ENCODE measurements at regions not wholly inside any gene's neighbourhood (a gene's known extent, or its start where the extent isn't known, plus 50 kb on each side); places are given as distances from the start of the nearest gene placed in this dataset.

DNA sequence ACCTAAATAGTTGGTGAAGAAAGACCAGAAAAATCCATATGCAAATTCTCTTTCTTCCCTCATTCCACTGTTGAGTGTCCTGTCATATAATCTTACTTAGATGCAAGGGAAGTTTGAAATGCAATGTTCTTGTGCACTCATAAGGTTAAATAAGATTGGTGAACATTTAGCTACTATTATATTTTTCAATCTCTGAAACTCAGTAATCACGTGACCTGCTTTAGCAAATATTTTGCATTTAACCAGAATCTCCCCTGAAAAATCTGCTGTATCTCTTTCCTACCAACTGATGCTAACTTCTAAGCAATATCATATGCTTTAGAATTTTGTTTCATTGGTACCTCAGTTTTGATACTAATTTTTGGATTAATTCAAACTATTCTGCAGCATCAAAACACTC lies 533.2 kb downstream of the RIT2 start:
- TF ChIP-seq ZFX (IDR thresholded peaks at IDR 0.05), result no peak
- TF ChIP-seq, protein P1, sequence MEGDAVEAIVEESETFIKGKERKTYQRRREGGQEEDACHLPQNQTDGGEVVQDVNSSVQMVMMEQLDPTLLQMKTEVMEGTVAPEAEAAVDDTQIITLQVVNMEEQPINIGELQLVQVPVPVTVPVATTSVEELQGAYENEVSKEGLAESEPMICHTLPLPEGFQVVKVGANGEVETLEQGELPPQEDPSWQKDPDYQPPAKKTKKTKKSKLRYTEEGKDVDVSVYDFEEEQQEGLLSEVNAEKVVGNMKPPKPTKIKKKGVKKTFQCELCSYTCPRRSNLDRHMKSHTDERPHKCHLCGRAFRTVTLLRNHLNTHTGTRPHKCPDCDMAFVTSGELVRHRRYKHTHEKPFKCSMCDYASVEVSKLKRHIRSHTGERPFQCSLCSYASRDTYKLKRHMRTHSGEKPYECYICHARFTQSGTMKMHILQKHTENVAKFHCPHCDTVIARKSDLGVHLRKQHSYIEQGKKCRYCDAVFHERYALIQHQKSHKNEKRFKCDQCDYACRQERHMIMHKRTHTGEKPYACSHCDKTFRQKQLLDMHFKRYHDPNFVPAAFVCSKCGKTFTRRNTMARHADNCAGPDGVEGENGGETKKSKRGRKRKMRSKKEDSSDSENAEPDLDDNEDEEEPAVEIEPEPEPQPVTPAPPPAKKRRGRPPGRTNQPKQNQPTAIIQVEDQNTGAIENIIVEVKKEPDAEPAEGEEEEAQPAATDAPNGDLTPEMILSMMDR (conservative IDR thresholded peaks at IDR 0.05), result no peak
- no peak overlapping the region for H3K27ac ChIP-seq

DNA sequence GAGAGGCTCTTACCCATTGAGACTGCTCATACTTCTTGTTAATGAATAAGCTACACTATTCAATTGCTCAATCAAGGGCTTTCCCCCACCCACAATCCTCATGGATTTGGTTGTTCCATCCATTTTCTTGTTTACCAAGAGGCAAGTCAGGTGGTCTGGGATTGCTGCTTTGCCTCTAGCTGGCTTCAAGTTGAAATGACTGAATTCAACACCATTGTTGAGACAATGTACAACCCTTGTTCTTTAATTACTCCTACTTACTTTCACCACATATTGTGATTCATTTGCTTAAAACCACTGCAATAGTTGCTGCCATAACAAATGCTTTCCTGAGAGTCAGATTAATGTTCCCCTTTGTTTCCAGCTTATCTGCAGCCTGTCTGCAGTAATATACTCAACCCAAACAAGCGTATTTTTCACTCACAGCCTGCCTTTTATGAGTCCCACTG lies 532.2 kb downstream of the RIT2 start:
- no peak overlapping the region for H3K27ac ChIP-seq
- TF ChIP-seq, protein P1 (conservative IDR thresholded peaks at IDR 0.05), result no peak
- no peak for TF ChIP-seq ZFX (IDR thresholded peaks at IDR 0.05)

DNA sequence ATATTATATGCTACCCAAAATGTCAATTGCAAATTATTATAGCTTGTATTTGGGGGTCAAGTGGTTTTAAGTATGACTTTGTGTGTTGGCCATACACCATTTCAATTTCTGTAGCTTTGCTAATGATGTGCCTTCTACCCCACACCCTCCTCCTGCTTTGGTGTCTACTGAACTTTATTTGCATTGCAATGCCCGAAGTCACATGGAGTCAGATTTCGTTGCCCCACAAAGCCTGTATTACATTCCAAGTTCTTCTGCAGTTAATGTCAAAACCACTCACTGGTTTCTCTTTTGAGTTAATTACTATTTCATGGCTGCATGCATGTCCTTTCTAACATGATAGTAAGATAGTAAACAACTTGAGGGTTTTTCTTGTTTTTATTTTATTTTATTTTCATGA lies 528.9 kb downstream of the RIT2 start:
- TF ChIP-seq, protein P1 (conservative IDR thresholded peaks at IDR 0.05), result no peak
- no peak for TF ChIP-seq ZFX (IDR thresholded peaks at IDR 0.05)
- no peak overlapping the region for H3K27ac ChIP-seq

DNA sequence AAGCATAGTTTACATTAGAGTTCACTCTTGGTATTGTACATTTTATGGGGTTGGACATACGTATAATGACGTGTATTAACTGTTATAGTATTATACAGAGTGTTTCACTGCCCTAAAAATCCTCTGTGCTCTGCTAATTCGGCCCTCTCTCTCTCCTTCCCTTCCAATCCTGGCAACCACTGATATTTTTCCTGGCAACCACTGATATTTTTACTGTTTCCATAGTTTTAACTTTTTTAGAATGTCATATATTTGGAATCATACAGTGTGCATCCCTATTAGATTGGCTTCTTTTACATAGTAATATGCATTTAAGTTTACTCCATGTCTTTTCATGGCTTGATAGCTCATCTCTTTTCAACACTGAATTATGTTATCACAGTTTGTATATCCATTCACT lies 526.7 kb downstream of the RIT2 start:
- TF ChIP-seq ZFX (IDR thresholded peaks at IDR 0.05), result no peak
- TF ChIP-seq, protein P1 (conservative IDR thresholded peaks at IDR 0.05), result no peak
- H3K27ac ChIP-seq, result no peak overlapping the region

DNA sequence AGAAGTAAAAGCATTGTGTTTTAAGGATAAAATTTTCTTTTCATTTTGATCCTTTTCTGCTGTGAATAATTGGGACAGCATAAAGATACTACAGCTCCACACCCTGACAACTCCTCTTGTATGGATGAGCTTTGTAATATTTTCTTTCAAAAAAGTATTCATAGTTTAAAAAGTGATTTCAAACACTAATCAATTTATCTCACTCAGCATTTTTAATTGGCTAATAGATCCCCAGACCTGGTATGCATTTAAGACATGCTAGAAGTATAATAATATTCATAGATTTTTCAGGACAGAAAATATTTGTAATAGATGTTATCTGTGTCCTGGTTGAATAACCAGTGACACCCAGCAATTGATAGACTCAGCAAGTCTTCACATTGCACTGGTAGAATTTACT lies 510.7 kb downstream of the RIT2 start:
- TF ChIP-seq, protein P1 (conservative IDR thresholded peaks at IDR 0.05), result no peak
- no peak for TF ChIP-seq ZFX (IDR thresholded peaks at IDR 0.05)

DNA sequence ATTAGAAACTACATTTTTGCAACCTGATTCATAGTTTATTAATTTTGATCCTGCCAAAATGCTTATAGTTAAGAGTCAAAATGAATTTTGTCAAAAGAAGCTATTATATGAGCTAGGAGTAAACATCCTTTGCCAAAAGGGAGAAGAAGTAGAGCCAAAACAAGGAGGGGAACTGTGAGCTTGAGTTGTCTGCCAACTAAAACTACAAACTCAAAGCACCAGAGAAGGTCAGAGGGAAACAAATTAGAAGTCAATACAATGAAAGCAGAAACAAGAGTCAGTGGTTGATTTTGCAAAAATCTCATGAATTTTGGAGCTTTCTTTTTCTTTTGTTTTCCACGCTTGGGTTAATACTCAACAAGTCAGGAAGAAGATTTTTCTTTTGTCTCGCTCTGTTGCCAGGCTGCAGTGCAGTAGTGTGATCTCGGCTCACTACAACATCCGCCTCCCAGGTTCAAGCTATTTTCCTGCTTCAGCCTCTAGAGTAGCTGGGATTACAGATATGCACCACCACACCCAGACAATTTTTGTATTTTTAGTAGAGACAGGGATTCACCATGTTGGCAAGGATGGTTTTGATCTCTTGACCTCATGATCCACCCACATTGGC lies 508.5 kb downstream of the RIT2 start:
- no peak for TF ChIP-seq ZFX (IDR thresholded peaks at IDR 0.05)
- TF ChIP-seq, protein P1 (conservative IDR thresholded peaks at IDR 0.05), result no peak

More for the DNA sequence above, 510.7 kb downstream of the RIT2 start:
- no peak overlapping the region for H3K27ac ChIP-seq

DNA sequence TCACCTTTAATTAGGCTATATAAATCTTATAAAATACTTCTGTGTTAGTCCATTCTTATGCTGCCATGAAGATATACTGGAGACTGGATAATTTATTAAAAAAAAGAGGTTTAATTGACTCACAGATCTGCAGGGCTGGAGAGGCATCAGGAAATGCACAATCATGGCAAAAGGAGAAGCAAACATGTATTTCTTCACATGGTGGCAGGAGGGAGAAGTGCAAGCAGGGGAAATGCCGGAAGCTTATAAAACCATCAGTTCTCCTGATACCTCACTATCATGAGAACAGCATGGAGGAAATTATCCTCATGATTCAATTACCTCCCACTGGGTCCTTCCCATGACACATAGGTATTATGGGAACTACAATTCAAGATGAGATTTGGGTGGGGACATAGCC lies 504.4 kb downstream of the RIT2 start:
- no peak for TF ChIP-seq ZFX (IDR thresholded peaks at IDR 0.05)
- TF ChIP-seq, protein P1 (conservative IDR thresholded peaks at IDR 0.05), result no peak; the same call in 1 of the 2 replicates
- no peak overlapping the region for H3K27ac ChIP-seq

More for the DNA sequence above, 508.5 kb downstream of the RIT2 start:
- H3K27ac ChIP-seq, result no peak overlapping the region

Measured in C4-2B (cell line).